ENCODE measurements at regions not wholly inside any gene's neighbourhood (a gene's known extent, or its start where the extent isn't known, plus 50 kb on each side); places are given as distances from the start of the nearest gene placed in this dataset.

- TF ChIP-seq CTCF (IDR thresholded peaks at IDR 0.05 in 4 of 5, conservative IDR thresholded peaks at IDR 0.05 in 1 of 5) = no peak
- no peak for TF ChIP-seq POLR2A (IDR thresholded peaks at IDR 0.05)
Measured at GRCh38 chr3:194851254-194851653, 165.6 kb downstream of the FAM43A start.

Data from gastrocnemius medialis (tissue), 4 donors.